ENCODE measurements at regions not wholly inside any gene's neighbourhood (a gene's known extent, or its start where the extent isn't known, plus 50 kb on each side); places are given as distances from the start of the nearest gene placed in this dataset.

- no peaks in the 10 kb centered on the region for H3K27me3 ChIP-seq (ENCODE audit: insufficient read depth, low read depth)
- H3K4me2 ChIP-seq: no peak overlapping the region
- POLR2A ChIA-PET (ENCODE audit: unreplicated experiment): no interaction called here
- BruUV-seq (replicated peaks): no TSS peak
- 0 out of 2 replicates have a peak, but pooled peaks cover 4% of the 10 kb centered on the region for H3K9me3 ChIP-seq (ENCODE audit: insufficient read depth, low read depth)
- H3K4me3 ChIP-seq: no peak overlapping the region
- no peaks in the 10 kb centered on the region for H3K79me2 ChIP-seq (ENCODE audit: low read depth)
- no peaks in the 10 kb centered on the region for H3K4me1 ChIP-seq (replicated peaks; ENCODE audit: insufficient read depth)
- intact Hi-C loops (cut with micrococcal nuclease; ENCODE audit: unreplicated experiment): loop anchor here (2.0 kb wide), 1 partner anchor 39 kb away; no protein-coding TSS in a partner anchor
- H3K27ac ChIP-seq: no peak overlapping the region
- CTCF ChIA-PET: interaction anchor here (0.6 kb wide), 2 partner anchors 60 to 105 kb away, joined by 3 read pairs; no protein-coding TSS in a partner anchor
- no peak overlapping the region for H2AFZ ChIP-seq
- H3K36me3 ChIP-seq (ENCODE audit: low read depth): no peaks in the 10 kb centered on the region
- no peak for DNase-seq
- H3K9me2 ChIP-seq (ENCODE audit: insufficient read depth): no peaks in the 10 kb centered on the region
- H4K20me1 ChIP-seq (ENCODE audit: insufficient read depth): no peaks in the 10 kb centered on the region
- no peaks in the 10 kb centered on the region for H3F3A ChIP-seq (ENCODE audit: insufficient read depth, low read depth)
- TF ChIP-seq, protein P1, sequence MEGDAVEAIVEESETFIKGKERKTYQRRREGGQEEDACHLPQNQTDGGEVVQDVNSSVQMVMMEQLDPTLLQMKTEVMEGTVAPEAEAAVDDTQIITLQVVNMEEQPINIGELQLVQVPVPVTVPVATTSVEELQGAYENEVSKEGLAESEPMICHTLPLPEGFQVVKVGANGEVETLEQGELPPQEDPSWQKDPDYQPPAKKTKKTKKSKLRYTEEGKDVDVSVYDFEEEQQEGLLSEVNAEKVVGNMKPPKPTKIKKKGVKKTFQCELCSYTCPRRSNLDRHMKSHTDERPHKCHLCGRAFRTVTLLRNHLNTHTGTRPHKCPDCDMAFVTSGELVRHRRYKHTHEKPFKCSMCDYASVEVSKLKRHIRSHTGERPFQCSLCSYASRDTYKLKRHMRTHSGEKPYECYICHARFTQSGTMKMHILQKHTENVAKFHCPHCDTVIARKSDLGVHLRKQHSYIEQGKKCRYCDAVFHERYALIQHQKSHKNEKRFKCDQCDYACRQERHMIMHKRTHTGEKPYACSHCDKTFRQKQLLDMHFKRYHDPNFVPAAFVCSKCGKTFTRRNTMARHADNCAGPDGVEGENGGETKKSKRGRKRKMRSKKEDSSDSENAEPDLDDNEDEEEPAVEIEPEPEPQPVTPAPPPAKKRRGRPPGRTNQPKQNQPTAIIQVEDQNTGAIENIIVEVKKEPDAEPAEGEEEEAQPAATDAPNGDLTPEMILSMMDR (conservative IDR thresholded peaks at IDR 0.05): no peak
- TF ChIP-seq EZH2 (IDR thresholded peaks at IDR 0.05; ENCODE audit: low read depth): no peak
These were observed 191.1 kb upstream of the BMP4 start for GRCh38 chr14:54147758-54148157.

- POLR2A ChIA-PET (ENCODE audit: unreplicated experiment): no interaction called here
- H3K79me2 ChIP-seq (ENCODE audit: low read depth): no peaks in the 10 kb centered on the region
- no peak for TF ChIP-seq EZH2 (IDR thresholded peaks at IDR 0.05; ENCODE audit: low read depth)
- TF ChIP-seq, protein P1 (conservative IDR thresholded peaks at IDR 0.05): no peak
- H3K4me2 ChIP-seq: no peak overlapping the region
- no TSS peak for BruUV-seq (replicated peaks)
- H3K4me3 ChIP-seq: no peak overlapping the region
- H3K27ac ChIP-seq: no peak overlapping the region
- CTCF ChIA-PET: no interaction called here
- H3K36me3 ChIP-seq (ENCODE audit: low read depth): no peaks in the 10 kb centered on the region
- H3K4me1 ChIP-seq (replicated peaks; ENCODE audit: insufficient read depth): no peaks in the 10 kb centered on the region
- intact Hi-C loops (cut with micrococcal nuclease; ENCODE audit: unreplicated experiment): no loop called here
- H3K9me2 ChIP-seq (ENCODE audit: insufficient read depth): no peaks in the 10 kb centered on the region
- H2AFZ ChIP-seq: no peak overlapping the region
- H4K20me1 ChIP-seq (ENCODE audit: insufficient read depth): no peaks in the 10 kb centered on the region
- H3K27me3 ChIP-seq (ENCODE audit: insufficient read depth, low read depth): no peaks in the 10 kb centered on the region
- DNase-seq: no peak
- H3K9me3 ChIP-seq (ENCODE audit: insufficient read depth, low read depth): 0 out of 2 replicates have a peak, but pooled peaks cover 4% of the 10 kb centered on the region
- no peaks in the 10 kb centered on the region for H3F3A ChIP-seq (ENCODE audit: insufficient read depth, low read depth)
These were observed 191.6 kb upstream of the BMP4 start for GRCh38 chr14:54148251-54148650.

DNA sequence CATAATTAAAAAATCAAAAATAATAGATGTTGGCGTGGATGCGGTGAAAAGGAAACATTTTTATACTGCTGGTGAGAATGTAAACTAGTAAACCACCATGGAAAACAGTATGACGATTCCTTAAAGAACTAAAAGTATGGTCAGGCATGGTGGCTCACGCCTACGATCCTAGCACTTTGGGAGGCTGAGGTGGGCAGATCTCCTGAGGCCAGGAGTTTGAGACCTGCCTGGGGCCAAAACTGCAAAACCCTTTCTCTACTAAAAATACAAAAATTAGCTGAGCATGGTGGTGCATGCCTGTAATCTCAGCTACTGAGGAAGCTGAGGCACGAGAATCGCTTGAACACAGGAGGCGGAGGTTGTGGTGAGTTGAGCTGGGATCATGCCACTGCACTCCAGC lies 195.7 kb upstream of the BMP4 start:
- TF ChIP-seq, protein P1 (conservative IDR thresholded peaks at IDR 0.05): no peak
- no peak for TF ChIP-seq EZH2 (IDR thresholded peaks at IDR 0.05; ENCODE audit: low read depth)

More for the DNA sequence above, 195.7 kb upstream of the BMP4 start:
- Histone ChIP-seq H3K9me3 (ENCODE audit: insufficient read depth, low read depth) (0 out of 2 replicates have a peak, but pooled peaks cover 4% of the 10 kb centered on the region), H3K4me3 (no peak overlapping the region), H3K79me2 (ENCODE audit: low read depth) (no peaks in the 10 kb centered on the region), H3F3A (ENCODE audit: insufficient read depth, low read depth) (no peaks in the 10 kb centered on the region), H3K36me3 (ENCODE audit: low read depth) (no peaks in the 10 kb centered on the region), H3K4me1 (replicated peaks; ENCODE audit: insufficient read depth) (no peaks in the 10 kb centered on the region), H3K27me3 (ENCODE audit: insufficient read depth, low read depth) (no peaks in the 10 kb centered on the region), H3K9me2 (ENCODE audit: insufficient read depth) (no peaks in the 10 kb centered on the region), H4K20me1 (ENCODE audit: insufficient read depth) (no peaks in the 10 kb centered on the region), H2AFZ (no peak overlapping the region), H3K4me2 (no peak overlapping the region), H3K27ac (no peak overlapping the region)
- CTCF ChIA-PET: no interaction called here
- DNase-seq: no peak
- BruUV-seq (replicated peaks): no TSS peak
- POLR2A ChIA-PET (ENCODE audit: unreplicated experiment): no interaction called here
- intact Hi-C loops (cut with micrococcal nuclease; ENCODE audit: unreplicated experiment): no loop called here
